Adrenal gland (tissue), 9 donors: ENCODE measurements at regions not wholly inside any gene's neighbourhood (a gene's known extent, or its start where the extent isn't known, plus 50 kb on each side); places are given as distances from the start of the nearest gene placed in this dataset.

Experiments
- DNase-seq, 7 donors: peaks; one replicate each; pipeline ENCODE4 v3.0.0-alpha.2; 2019 to 2020
- H3K27ac ChIP-seq, 5 donors: fragments of 200-600 bp; sonication (generic) in 4 of 5; 1 replicate in 3 of 5; 2 replicates in 2 of 5; pipeline versions ENCODE4 v1.5.1 to v1.8.0; 2016 to 2020; ENCODE audit warnings: mild to moderate bottlenecking in 1 of 5
- H3K27me3 ChIP-seq: fragments of 200-600 bp; 2 replicates; pipeline ENCODE4 v1.8.0; 2021
- H3K36me3 ChIP-seq, 2 donors: fragments of 200-600 bp; replicated peaks in 1 of 2; 1 replicate in 1 of 2; 2 replicates in 1 of 2; pipeline versions ENCODE4 v1.5.1 to v1.8.0; 2018 to 2022
- H3K4me1 ChIP-seq, 2 donors: fragments of 200-600 bp; replicated peaks in 1 of 2; 1 replicate in 1 of 2; 2 replicates in 1 of 2; pipeline versions ENCODE4 v1.5.1 to v1.8.0; 2018 to 2021
- H3K4me3 ChIP-seq, 4 donors: fragments of 200-600 bp; sonication (generic) in 3 of 4; one replicate each; pipeline ENCODE4 v1.5.1; 2016 to 2018
- H3K9me3 ChIP-seq, 3 donors: fragments of 200-600 bp; sonication (generic) in 1 of 3; replicated peaks in 1 of 3; 1 replicate in 2 of 3; 2 replicates in 1 of 3; pipeline versions ENCODE4 v1.5.1 to v1.8.0; 2016 to 2021
- CTCF ChIP-seq, 6 experiments: fragments of 450-650 bp in 4 of 6; fragments of 200-600 bp in 2 of 6; sonication (generic) in 1 of 6; IDR thresholded peaks; 1 replicate in 5 of 6; 2 replicates in 1 of 6; pipeline versions ENCODE4 v1.5.1 to v1.8.0; 2016 to 2021; ENCODE audit warnings: antibody characterized with exemption in 6 of 6, mild to moderate bottlenecking in 2 of 6, moderate library complexity in 1 of 6
- POLR2A ChIP-seq, 2 donors: fragments of 450-650 bp; IDR thresholded peaks; one replicate each; pipeline ENCODE4 v1.6.1; 2017; ENCODE audit warnings: antibody characterized with exemption in 2 of 2, mild to moderate bottlenecking in 2 of 2, moderate library complexity in 1 of 2
- whole genome bisulfite sequencing, 4 donors: extraction: QIAGEN DNeasy Blood & Tissue Kit in 2 of 4; methylation state at CpG; one replicate each; pipeline versions ENCODE4 v1.1.5 to v1.1.7; 2013 to 2017; 5-methylcytosine and 5-hydroxymethylcytosine counted together
- intact Hi-C, 2 donors: fragments of 100-400 bp; cut with DNase I; formaldehyde crosslinking; loops; one replicate each; pipeline versions ENCODE4 v1.14.1 to v1.15.0; 2022 to 2023
- donor health status: healthy with polysubstance abuse.
- donor health status: Bipolar disorder and iron deficiency.
- donor health status: DM: yes; HTN: yes; CAD: no.
- donor health status: DM: no; HTN: no; CAD: no.
- donor health status: DM: no; HTN: no; CAD: no.

GRCh38 chr17:12422651-12423050 lies 243.0 kb upstream of the MYOCD start:
- no peak for TF ChIP-seq POLR2A (IDR thresholded peaks at IDR 0.05)
- no peak for TF ChIP-seq CTCF (IDR thresholded peaks at IDR 0.05)
- no peak overlapping the region for H3K27ac ChIP-seq
- no peaks in the 10 kb centered on the region for H3K36me3 ChIP-seq
- peak in 1 of 7 donors; percentile 56 for DNase-seq
- H3K27me3 ChIP-seq, result no peaks in the 10 kb centered on the region
- H3K9me3 ChIP-seq, result no peaks in the 10 kb centered on the region
- intact Hi-C loops, result no loop called here
- WGBS, 4 donors, result 65 to 74% (median 68%) methylated on average over 9 to 13 of the region's 13 CpGs
- H3K4me1 ChIP-seq, result no peaks in the 10 kb centered on the region
- H3K4me3 ChIP-seq, result no peak overlapping the region

GRCh38 chr17:12423337-12423736 lies 242.4 kb upstream of the MYOCD start:
- H3K27ac ChIP-seq, result no peak overlapping the region

GRCh38 chr17:12429116-12429515 lies 236.6 kb upstream of the MYOCD start:
- H3K27me3 ChIP-seq, result no peaks in the 10 kb centered on the region
- no peaks in the 10 kb centered on the region for H3K4me1 ChIP-seq
- intact Hi-C loops, result no loop called here
- no peaks in the 10 kb centered on the region for H3K36me3 ChIP-seq
- TF ChIP-seq CTCF (IDR thresholded peaks at IDR 0.05) (no peak), POLR2A (IDR thresholded peaks at IDR 0.05) (no peak)
- no peak for DNase-seq
- 75 to 82% (median 77%) methylated on average over 5 of the region's 5 CpGs for WGBS, 4 donors
- no peak overlapping the region for H3K27ac ChIP-seq
- no peak overlapping the region for H3K4me3 ChIP-seq
- H3K9me3 ChIP-seq, result no peaks in the 10 kb centered on the region

More at GRCh38 chr17:12423337-12423736, 242.4 kb upstream of the MYOCD start:
- TF ChIP-seq CTCF (IDR thresholded peaks at IDR 0.05) (no peak), POLR2A (IDR thresholded peaks at IDR 0.05) (no peak)
- intact Hi-C loops, result no loop called here
- 78 to 81% (median 80%) methylated on average over 7 of the region's 7 CpGs for WGBS, 4 donors
- H3K4me1 ChIP-seq, result no peaks in the 10 kb centered on the region
- H3K27me3 ChIP-seq, result no peaks in the 10 kb centered on the region
- no peak for DNase-seq
- H3K4me3 ChIP-seq, result no peak overlapping the region
- no peaks in the 10 kb centered on the region for H3K9me3 ChIP-seq
- no peaks in the 10 kb centered on the region for H3K36me3 ChIP-seq

GRCh38 chr17:12431188-12431587 lies 234.5 kb upstream of the MYOCD start:
- Histone ChIP-seq H3K27me3 (no peaks in the 10 kb centered on the region), H3K27ac (no peak overlapping the region), H3K4me1 (no peaks in the 10 kb centered on the region), H3K4me3 (no peak overlapping the region), H3K36me3 (no peaks in the 10 kb centered on the region), H3K9me3 (no peaks in the 10 kb centered on the region)
- TF ChIP-seq CTCF (IDR thresholded peaks at IDR 0.05) (no peak), POLR2A (IDR thresholded peaks at IDR 0.05) (no peak)
- WGBS, 4 donors, result 56 to 67% (median 63%) methylated on average over 4 of the region's 4 CpGs
- DNase-seq, result no peak
- intact Hi-C loops, result no loop called here
